GM23248 (cell line): ENCODE measurements at regions not wholly inside any gene's neighbourhood (a gene's known extent, or its start where the extent isn't known, plus 50 kb on each side); places are given as distances from the start of the nearest gene placed in this dataset.

Experiments used
- DNase-seq: peaks from one replicate; pipeline ENCODE4 v3.0.0-alpha.2; 2015
- H2AFZ ChIP-seq: fragments of 200-600 bp; sonication (generic); 2 replicates; pipeline ENCODE4 v1.6.1; 2016; ENCODE audit warnings: antibody characterized with exemption
- H3F3A ChIP-seq: fragments of 200-600 bp; sonication (generic); 2 replicates; pipeline ENCODE4 v1.6.1; 2016; ENCODE audit warnings: mild to moderate bottlenecking, antibody characterized with exemption, mixed run types; ENCODE audit not compliant: insufficient read depth
- H3K27ac ChIP-seq: fragments of 200-600 bp; sonication (generic); 2 replicates; pipeline ENCODE4 v1.5.1; 2016; ENCODE audit warnings: mild to moderate bottlenecking
- H3K27me3 ChIP-seq: fragments of 200-600 bp; sonication (generic); replicated peaks from 2 replicates; pipeline ENCODE4 v1.6.1; 2016; ENCODE audit warnings: mild to moderate bottlenecking; ENCODE audit not compliant: insufficient read depth
- H3K36me3 ChIP-seq: fragments of 200-600 bp; sonication (generic); 2 replicates; pipeline ENCODE4 v1.6.1; 2016; ENCODE audit warnings: low read depth, mild to moderate bottlenecking
- H3K4me1 ChIP-seq: fragments of 200-600 bp; sonication (generic); 2 replicates; pipeline ENCODE4 v1.6.1; 2016; ENCODE audit warnings: mild to moderate bottlenecking; ENCODE audit not compliant: insufficient read depth
- H3K4me2 ChIP-seq: fragments of 200-600 bp; sonication (generic); one replicate; pipeline ENCODE4 v1.6.1; 2016; ENCODE audit warnings: mild to moderate bottlenecking; ENCODE audit not compliant: unreplicated experiment
- H3K4me3 ChIP-seq: fragments of 200-600 bp; sonication (generic); 2 replicates; pipeline ENCODE4 v1.5.1; 2016; ENCODE audit warnings: mild to moderate bottlenecking
- H3K79me2 ChIP-seq: fragments of 200-600 bp; sonication (generic); 2 replicates; pipeline ENCODE4 v1.6.1; 2016; ENCODE audit warnings: mild to moderate bottlenecking; ENCODE audit not compliant: insufficient read depth
- H3K9ac ChIP-seq: fragments of 200-600 bp; sonication (generic); 2 replicates; pipeline ENCODE4 v1.6.1; 2016; ENCODE audit warnings: mild to moderate bottlenecking
- H3K9me2 ChIP-seq: fragments of 200-600 bp; sonication (generic); 2 replicates; pipeline ENCODE4 v1.6.1; 2016; ENCODE audit warnings: mixed run types, mild to moderate bottlenecking, moderate library complexity; ENCODE audit not compliant: insufficient read depth
- H3K9me3 ChIP-seq: fragments of 200-600 bp; sonication (generic); one replicate; pipeline ENCODE4 v1.6.1; 2017; ENCODE audit warnings: low read depth
- H4K20me1 ChIP-seq: fragments of 200-600 bp; sonication (generic); 2 replicates; pipeline ENCODE4 v1.6.0; 2016; ENCODE audit not compliant: insufficient read depth
- EZH2 ChIP-seq: fragments of 200-600 bp; sonication (generic); IDR thresholded peaks from 2 replicates; pipeline ENCODE4 v1.6.1; 2018; ENCODE audit warnings: antibody characterized with exemption, mild to moderate bottlenecking; ENCODE audit not compliant: insufficient read depth, poor library complexity, severe bottlenecking
- EZH2phosphoT487 ChIP-seq: fragments of 200-600 bp; sonication (generic); IDR thresholded peaks from 2 replicates; pipeline ENCODE4 v1.6.1; 2018; ENCODE audit warnings: antibody characterized with exemption, moderate library complexity, mild to moderate bottlenecking, low read depth; ENCODE audit not compliant: insufficient read depth
- WGBS, 2 experiments: methylation state at CpG; one replicate each; pipeline ENCODE4 v1.1.6; 2015 to 2017; ENCODE audit warnings: low lambda C conversion rate in 2 of 2, low coverage in 1 of 2; ENCODE audit errors: missing lambda C conversion rate in 2 of 2; 5-methylcytosine and 5-hydroxymethylcytosine counted together
- in situ Hi-C: fragments of 300-500 bp; cut with MboI; formaldehyde crosslinking; loops from 2 replicates; pipeline ENCODE4 v1.15.0; 2020

GRCh38 chr20:60085551-60086132, 127.4 kb downstream of the CDH26 start:
- Histone ChIP-seq H3K4me1 (no peaks in the 10 kb centered on the region), H3K27me3 (peaks cover 15% of the 10 kb centered on the region), H3F3A (no peaks in the 10 kb centered on the region), H3K9me2 (no peaks in the 10 kb centered on the region), H2AFZ (no peak overlapping the region), H4K20me1 (no peaks in the 10 kb centered on the region), H3K9ac (no peak overlapping the region), H3K4me2 (no peak overlapping the region), H3K27ac (no peak overlapping the region), H3K36me3 (no peaks in the 10 kb centered on the region), H3K9me3 (no peaks in the 10 kb centered on the region), H3K79me2 (no peaks in the 10 kb centered on the region), H3K4me3 (no peak overlapping the region)
- TF ChIP-seq EZH2phosphoT487 (no peak), EZH2 (no peak)
- in situ Hi-C loops = no loop called here
- 70 to 72% methylated on average over 9 of the region's 9 CpGs for WGBS, 2 experiments
- no peak for DNase-seq

- H3K4me2 ChIP-seq = peak overlapping the region; percentile 28
- peak overlapping the region; percentile 47 for H3K4me3 ChIP-seq
- peak overlapping the region; percentile 18; the same call in 1 of the 2 replicates for H3K9ac ChIP-seq
- H4K20me1 ChIP-seq = no peaks in the 10 kb centered on the region
- H3K27me3 ChIP-seq = peaks cover 15% of the 10 kb centered on the region
- in situ Hi-C loops = no loop called here
- H3K4me1 ChIP-seq = no peaks in the 10 kb centered on the region
- H3K79me2 ChIP-seq = no peaks in the 10 kb centered on the region
- peak overlapping the region; percentile 69 for H2AFZ ChIP-seq
- no peaks in the 10 kb centered on the region for H3F3A ChIP-seq
- no peak for TF ChIP-seq EZH2
- no peak overlapping the region for H3K27ac ChIP-seq
- peak; percentile 35 for DNase-seq
- WGBS, 2 experiments = 45 to 83% methylated on average over 10 to 20 of the region's 30 CpGs
- no peaks in the 10 kb centered on the region for H3K9me3 ChIP-seq
- H3K36me3 ChIP-seq = no peaks in the 10 kb centered on the region
- H3K9me2 ChIP-seq = no peaks in the 10 kb centered on the region
These were observed 128.8 kb downstream of the CDH26 start for GRCh38 chr20:60086821-60087562.

GRCh38 chr20:60087563-60088105, 129.4 kb downstream of the CDH26 start:
- no peaks in the 10 kb centered on the region for H3F3A ChIP-seq
- in situ Hi-C loops = no loop called here
- no peaks in the 10 kb centered on the region for H3K9me3 ChIP-seq
- H2AFZ ChIP-seq = peak overlapping the region; percentile 69
- no peaks in the 10 kb centered on the region for H3K9me2 ChIP-seq
- TF ChIP-seq EZH2phosphoT487 (no peak), EZH2 (peak; percentile 46)
- H4K20me1 ChIP-seq = no peaks in the 10 kb centered on the region
- no peaks in the 10 kb centered on the region for H3K36me3 ChIP-seq
- no peaks in the 10 kb centered on the region for H3K4me1 ChIP-seq
- DNase-seq = no peak
- H3K79me2 ChIP-seq = no peaks in the 10 kb centered on the region
- H3K9ac ChIP-seq = peak overlapping the region; percentile 18; the same call in 1 of the 2 replicates
- peak overlapping the region; percentile 47 for H3K4me3 ChIP-seq
- H3K27me3 ChIP-seq = peaks cover 15% of the 10 kb centered on the region
- peak overlapping the region; percentile 28 for H3K4me2 ChIP-seq
- 4 to 6% methylated on average over 33 to 35 of the region's 60 CpGs for WGBS, 2 experiments
- no peak overlapping the region for H3K27ac ChIP-seq

- Histone ChIP-seq H3K27ac (no peak overlapping the region), H3K4me3 (no peak overlapping the region), H2AFZ (no peak overlapping the region), H3F3A (no peaks in the 10 kb centered on the region), H3K4me1 (no peaks in the 10 kb centered on the region), H3K4me2 (no peak overlapping the region), H4K20me1 (no peaks in the 10 kb centered on the region), H3K79me2 (no peaks in the 10 kb centered on the region), H3K9me2 (no peaks in the 10 kb centered on the region), H3K36me3 (no peaks in the 10 kb centered on the region), H3K9ac (no peak overlapping the region), H3K27me3 (peaks cover 15% of the 10 kb centered on the region), H3K9me3 (no peaks in the 10 kb centered on the region)
- in situ Hi-C loops = no loop called here
- TF ChIP-seq EZH2phosphoT487 (no peak), EZH2 (no peak)
- no peak for DNase-seq
- 92 to 94% methylated on average over 7 to 10 of the region's 10 CpGs for WGBS, 2 experiments
These were observed 130.0 kb downstream of the CDH26 start for GRCh38 chr20:60088236-60088635.
